HG03565 (cell line): ENCODE measurements at regions not wholly inside any gene's neighbourhood (a gene's known extent, or its start where the extent isn't known, plus 50 kb on each side); places are given as distances from the start of the nearest gene placed in this dataset.
"Not testable (repeated sequence)": the region's sequence is repeated elsewhere in the genome, so short reads cannot be mapped to it uniquely, and the experiment has no call there.

Source experiments
- ATAC-seq: cut with Tn5 transposase; IDR thresholded peaks from one replicate; pipeline ENCODE4 v1.9.1; 2021; ENCODE audit warnings: mild to moderate bottlenecking, moderate library complexity; ENCODE audit not compliant: unreplicated experiment

DNA sequence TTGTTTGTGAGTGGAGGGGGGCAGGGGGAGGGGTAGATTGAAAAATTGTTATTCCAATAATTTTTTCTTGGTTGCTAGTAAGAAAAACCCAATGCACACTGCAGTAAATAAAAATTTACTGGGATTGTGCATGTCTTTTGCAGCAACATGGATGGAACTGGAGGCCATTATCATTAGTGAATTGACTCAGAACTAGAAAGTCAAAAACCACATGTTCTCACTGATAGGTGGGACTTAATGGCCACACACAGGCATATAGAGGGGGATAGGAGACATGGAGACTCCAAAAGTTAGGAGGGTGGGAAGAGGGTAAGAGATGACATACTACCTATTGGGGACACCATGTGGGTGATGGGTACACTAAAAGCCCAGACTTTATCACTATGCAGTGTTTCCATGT is 67.2 kb downstream of the BUB3 start:
- no peak for ATAC-seq

DNA sequence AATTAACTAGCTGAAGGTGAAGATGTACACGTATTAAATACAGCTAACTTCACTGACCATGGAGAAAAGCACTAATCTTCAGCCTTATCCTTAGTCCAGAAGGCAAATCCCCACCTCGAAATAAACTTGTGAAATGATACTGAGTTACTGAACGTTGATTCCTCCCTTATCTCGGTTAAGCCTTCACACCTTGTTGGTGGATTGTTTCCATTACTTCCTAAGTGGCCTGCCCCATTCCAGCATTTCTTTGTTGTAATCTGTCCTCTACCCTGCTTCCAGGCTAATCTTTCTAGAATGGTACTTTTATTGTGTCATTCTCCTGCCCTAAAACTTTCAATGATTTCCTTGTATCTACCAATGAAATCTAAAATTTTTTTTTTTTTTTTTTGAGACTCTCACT is 68.6 kb downstream of the BUB3 start:
- no peak for ATAC-seq

DNA sequence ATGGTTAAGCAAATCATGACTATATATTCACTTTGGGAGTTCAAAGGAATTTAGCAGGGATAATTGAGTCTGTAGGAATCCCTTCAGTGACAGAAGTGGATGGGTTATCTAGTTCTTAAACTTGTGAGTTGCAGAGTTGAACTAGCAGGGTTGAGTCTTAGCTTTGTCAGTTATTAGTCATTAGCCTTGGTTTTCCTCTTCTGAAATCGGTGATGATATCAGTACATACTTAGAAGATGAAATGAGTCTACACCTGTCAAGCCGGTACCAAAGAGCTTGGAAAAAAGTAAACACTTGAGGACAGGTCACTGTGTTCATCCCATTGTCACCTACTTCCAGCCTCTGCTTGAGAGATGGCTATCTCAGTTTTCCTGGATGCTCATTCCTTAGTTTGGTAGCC is 73.5 kb downstream of the BUB3 start:
- ATAC-seq = no peak

DNA sequence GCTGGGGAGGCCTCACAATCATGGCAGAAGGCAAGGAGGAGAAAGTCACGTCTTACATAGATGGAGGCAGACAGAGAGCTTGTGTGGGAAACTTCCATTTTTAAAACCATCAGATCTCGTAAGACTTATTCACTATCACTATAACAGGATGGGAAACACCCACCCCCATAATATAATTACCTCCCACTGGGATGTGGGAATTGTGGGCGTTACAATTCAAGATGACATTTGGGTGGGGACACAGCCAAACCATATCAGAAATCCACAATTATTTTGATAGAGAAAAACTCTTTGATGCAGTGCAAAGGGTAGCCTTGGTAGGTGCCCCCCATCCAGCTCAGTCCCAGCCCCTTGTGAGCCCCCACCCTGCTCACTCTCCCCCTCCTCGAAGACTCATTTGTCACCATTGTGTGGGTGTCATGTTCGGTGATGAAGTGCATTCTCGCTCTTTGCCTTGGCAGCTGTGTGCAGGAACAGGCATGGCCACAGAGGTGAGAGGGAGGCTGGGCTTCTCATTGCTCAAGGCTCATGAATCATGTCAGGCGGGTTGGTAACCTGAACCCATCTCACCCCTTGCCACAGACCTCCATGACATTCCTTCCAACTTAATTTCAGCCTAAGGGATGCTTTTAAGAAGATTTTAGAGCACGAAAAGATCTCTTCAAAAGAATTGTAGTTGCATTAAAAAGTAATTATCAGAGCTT is 75.9 kb downstream of the BUB3 start:
- ATAC-seq = no peak

DNA sequence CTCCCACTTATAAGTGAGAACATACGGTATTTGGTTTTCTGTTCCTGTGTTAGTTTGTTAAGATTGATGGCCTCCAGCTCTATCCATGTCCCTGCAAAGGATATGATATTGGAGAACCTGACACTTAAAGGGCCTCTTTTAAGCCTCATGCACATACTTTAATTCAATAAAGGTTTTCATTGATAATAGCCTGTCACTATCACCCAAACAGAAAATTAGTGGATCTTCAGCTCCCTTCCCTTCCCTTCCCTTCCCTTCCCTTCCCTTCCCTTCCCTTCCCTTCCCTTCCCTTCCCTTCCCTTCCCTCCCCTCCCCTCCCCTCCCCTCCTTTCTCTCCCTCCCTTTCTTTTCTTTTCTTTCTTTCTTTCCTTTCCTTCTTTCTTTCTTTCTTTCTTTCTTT is 78.7 kb downstream of the BUB3 start:
- ATAC-seq = not testable (repeated sequence)

DNA sequence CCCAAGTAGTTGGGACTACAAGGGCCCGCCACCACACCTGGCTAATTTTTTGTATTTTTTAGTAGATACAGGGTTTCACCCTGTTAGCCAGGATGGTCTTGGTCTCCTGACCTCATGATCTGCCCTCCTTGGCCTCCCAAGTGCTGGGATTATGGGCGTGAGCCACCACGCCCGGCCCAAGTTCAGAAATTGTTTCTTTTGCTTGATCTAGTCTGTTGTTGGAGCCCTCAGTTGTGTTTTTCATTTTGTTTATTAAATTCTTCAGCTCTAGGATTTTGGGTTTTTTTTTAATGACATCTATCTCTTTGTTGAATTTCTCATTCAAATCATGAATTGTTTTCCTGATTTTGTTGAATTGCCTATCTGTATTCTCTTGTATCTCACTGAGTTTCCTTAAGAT is 80.8 kb downstream of the BUB3 start:
- not testable (repeated sequence) for ATAC-seq

DNA sequence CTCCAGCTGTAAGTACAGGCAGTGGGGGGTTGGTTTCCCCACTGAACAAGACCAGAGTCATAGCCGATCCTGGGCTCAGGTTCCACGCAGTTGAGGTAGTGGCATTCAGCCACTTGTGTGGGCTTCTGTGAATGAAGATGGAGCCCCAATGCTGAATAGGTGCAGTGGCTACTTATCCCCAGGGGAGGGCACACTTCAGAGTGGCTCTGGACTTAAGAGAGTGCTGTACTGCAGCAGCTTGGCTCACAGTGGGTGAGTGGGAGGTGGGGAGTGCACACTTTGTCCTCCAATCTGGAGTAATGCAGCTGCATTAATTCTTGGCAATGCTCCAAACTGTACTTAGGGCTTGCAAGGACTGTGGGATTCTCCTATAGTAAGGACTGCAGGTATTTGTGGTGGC is 81.9 kb downstream of the BUB3 start:
- ATAC-seq = no peak

DNA sequence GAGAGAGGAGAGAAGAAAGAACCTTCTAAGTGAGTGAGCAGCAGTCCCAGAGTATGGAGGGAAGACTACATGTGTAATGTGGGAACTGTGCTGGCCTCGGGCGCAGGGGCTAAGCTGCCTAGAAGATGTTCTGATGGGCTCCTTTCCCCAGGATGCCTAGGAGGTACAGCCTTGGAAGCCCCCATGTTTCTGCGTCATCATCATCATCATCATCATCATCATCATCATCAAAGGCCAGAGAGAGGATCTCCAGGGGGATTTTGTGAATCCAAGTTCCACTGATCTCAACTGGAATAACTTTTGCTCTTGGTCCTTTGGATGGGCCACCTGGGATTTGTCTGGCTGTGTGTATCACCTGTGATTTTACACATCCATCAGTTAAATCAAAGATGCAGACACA is 86.0 kb downstream of the BUB3 start:
- no peak for ATAC-seq

DNA sequence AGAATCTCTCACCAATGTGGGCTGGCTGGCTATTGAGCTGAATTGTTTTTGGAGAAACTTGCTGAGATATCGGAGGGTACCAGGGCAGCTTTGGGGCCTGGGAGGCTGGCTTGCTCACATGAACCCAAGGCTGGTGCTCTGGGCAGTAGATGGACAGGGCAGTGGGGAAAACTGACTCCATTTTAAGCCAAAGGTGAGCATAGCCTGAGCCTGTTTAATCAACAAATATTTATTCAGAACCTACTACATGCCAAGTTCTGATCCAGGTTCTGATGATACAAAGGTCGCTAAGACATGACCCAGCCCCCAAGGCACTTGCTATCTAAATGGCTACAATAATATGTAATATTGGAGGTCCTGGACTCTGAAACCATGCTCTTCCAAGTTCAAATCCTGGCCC is 86.6 kb downstream of the BUB3 start:
- no peak for ATAC-seq

DNA sequence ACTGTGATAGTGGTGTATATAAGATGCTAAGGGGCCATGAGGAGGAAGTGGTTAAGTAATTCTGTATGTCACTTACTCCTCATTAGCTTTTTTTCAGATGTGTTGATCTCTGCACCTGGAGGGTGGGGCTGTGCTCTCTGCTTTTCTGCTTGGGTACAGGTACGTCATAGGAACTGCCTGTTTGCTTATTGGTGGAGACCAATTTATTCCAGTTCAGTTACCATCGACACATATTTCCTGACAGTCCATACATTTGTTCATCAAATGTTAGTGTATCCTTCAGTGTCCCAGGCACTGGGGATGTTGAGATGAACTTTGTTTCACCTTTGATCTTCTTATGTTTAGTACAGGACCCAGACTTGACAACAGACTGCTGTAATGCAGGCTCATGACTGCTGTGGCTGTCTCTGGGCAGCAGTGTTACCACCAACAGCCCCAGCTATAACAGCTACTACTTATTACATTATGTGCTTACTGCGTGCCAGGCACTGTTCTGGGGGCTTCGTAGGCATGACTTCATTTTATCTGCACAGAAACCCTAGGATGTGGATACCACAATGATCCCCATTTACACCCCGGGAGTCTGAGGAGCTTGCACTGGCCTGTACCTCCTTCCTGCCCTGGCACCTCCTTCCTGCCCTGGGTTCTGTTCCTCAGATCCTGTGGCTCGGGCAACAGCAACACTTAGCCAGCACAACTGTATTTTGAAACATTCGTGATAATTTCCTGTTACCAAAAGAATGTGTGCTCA is 87.4 kb downstream of the BUB3 start:
- no peak for ATAC-seq

DNA sequence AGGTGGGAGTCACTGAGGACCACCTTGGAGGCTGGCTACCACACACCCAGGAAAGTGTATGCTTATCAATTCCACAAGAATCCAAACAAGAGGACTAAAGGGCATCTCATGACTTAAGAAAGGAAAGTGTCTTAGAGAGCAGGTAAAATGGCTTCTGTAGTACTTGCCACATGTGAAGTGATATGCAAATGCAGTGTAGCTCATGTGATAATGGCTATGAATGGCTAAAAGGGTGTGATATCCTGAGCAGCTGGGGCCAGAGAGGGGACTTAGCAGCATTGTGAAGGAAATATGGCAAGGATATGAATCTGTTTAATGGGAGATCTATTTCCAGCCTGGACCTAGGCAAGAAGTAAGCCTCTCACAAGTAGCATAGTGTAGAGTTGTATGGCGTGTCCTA is 90.5 kb downstream of the BUB3 start:
- ATAC-seq = no peak

DNA sequence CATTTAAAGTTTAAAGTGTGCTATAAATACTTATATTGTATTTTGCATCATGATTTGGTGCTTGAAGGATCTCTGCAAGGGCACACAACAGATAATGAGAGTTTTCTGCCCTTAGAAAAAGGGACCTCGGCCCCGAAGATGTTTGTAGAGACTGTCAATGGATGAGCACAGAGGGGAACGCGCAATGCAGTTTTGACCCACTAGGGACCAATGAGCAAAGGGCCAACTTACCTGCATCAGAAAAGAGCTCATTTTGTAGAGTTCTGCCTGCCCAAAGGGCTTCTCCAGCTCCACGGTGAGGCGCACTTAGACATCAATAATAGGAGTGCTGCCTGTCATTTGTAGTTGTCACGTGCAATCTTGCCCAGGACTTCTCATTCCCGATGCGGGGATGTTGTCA is 91.1 kb downstream of the BUB3 start:
- ATAC-seq = no peak

DNA sequence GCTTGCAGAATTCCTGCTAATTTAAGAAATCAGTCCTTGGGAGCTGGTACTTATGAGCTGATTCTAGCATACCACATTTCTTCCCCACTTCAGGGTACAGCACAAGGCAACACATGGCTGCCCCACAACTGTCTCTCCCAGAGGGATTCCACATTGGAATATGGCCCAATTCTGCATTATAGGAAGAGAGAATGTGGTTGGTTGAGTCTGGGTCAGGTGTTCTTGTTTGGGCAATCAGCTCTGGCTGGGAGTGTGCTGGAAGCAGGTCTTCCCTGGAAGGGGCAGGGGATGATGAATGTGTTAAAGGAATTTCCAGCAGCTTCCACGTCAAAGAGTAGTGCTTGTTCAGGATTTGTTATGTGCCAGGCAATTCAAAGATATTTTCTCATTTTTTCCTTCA is 95.7 kb downstream of the BUB3 start:
- no peak for ATAC-seq

DNA sequence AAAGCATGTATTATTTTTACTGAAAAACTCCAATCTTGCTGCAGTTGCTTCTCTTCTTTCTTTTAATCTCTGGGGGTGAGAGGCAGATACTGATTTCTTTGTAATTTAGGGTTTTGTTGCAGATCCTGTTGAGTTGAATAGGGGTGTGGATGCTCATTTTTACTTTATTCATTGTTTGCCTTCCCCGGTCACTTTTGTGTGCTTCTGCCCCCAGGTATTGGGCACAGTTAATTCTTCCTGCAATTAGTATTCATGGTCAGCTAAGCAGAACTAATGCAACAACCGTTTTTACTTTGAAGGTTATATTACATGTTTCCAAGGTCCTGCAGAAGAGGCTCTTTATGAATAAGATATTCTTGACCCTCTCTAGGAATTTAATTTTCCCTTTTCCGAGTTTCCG is 96.4 kb downstream of the BUB3 start:
- no peak for ATAC-seq

DNA sequence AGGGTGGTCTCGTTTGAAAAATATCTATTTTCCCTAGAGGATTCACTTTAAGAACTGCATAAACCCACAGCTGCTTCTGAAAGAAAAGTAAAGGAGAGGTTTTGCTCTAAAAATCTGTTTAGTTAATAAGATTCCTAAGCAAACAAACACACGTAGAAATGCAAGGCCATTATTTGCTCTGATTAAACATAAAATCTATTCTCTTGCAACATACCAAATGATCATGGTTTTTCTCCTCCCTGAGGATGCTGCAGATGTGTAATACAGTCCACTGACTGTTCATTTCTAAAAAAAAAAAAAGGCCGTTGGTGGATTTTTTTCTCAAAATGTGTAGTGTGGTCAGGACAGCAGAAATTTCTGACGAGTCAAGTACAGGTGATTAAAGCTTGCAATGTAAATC is 98.6 kb downstream of the BUB3 start:
- ATAC-seq = no peak

DNA sequence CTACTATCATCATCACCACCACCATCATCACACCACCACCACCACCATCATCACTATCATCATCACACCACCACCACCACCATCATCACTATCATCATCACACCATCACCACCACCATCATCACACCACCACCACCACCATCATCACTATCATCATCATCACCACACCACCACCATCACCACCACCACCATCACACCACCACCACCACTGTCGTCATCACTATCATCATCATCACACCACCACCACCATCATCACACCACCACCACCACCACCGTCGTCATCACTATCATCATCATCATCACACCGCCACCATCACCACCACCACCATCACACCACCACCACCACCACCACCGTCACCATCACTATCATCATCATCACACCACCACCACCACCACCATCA is 100.1 kb downstream of the BUB3 start:
- not testable (repeated sequence) for ATAC-seq

DNA sequence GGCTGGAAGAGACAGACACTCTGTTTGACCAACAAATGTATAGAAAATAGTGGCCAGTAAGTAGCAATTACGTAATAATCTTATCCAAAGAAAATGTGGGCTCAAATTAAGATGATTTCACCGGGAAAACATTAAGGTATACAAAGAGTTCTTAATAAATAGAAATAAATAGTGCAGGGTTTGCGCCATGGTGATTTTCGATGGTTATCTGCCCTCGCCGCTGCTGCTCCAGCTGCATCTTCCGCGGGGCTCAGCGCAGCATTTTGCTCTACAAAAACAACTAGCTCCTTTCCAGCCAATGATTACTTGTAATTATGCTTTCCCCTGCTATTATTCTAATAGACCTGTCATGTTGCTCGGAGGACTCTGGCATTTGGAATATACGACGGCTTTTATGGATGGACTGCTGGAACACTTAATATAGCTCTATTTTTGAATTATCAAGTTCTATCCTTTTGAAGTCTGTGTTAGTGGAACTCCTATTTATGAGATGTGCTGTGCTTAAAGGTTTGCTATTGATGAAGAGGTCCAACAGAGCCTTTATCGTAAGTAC is 103.8 kb downstream of the BUB3 start:
- ATAC-seq = no peak

DNA sequence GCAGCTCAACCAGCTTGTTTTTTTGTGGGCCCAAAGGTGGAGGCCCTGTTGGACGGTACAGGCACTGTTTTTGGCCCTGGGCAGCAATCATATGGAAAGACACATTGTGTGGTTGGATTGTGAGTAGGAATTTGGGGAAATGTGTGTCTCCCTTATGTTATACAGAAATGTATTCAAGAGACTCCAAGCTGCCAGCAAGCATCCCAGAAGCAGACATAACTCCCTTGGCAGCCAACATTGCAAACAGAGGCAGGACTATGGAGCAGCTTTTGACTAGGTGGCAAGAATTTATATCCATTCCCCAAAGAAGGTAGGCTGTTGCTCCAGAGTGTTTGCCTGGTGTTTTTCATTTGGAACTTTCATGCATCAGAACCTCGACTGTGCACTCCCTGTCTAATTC is 104.9 kb downstream of the BUB3 start:
- no peak for ATAC-seq

DNA sequence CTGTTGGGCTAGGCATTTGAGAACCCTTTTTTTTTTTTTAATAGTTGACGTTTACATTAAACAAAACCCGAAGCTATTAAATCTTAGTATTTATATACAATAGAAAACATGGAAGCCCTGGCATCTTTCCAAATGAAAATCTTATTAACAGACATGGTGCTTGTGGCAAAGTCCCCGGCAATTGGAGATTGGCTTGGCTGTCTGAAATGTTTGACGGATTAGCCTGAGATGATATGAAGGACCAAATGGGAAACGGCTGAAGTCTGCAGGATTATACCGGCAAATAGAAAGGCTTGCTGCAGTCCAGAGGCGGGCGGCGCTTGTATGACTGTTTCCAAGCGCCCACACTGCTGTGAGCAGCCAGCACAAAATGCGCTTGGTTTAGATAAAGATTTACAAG is 105.6 kb downstream of the BUB3 start:
- no peak for ATAC-seq

DNA sequence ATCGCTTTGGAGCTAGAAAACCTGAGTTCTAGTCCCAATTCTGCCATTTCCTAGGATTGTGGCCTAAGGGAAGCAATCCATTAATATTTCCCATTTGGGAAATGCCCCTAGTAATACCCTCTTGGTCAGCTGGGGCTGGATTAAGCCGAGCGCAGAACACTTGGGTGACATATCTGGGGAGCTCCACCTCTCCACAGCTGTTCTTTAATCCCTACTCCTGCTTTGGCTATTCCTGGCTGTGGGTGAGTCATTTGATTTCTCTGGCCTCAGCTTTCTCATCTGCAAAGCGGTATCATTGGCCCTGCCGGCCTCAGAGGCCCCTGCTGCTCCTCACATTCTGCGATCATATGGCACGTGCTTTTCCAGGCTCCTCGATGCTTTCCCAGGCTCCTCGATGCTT is 108.3 kb downstream of the BUB3 start:
- no peak for ATAC-seq

DNA sequence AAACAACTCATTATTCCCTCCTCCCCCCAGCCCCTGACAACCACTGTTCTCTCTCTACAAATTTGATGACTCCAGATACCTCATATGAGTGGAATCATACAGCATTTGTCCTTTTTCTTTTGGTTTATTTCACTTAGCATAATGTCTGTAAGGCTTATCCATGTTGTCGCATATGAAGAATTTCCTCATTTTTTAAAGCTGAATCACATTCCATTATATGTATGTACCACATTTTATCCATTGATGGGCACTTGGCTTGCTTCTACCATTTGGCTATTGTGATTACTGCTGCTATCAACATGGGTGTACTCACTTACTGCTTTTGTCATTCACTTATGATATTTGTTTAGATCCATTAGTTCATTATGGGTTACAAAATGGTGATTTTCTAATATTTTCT is 112.8 kb downstream of the BUB3 start:
- no peak for ATAC-seq

DNA sequence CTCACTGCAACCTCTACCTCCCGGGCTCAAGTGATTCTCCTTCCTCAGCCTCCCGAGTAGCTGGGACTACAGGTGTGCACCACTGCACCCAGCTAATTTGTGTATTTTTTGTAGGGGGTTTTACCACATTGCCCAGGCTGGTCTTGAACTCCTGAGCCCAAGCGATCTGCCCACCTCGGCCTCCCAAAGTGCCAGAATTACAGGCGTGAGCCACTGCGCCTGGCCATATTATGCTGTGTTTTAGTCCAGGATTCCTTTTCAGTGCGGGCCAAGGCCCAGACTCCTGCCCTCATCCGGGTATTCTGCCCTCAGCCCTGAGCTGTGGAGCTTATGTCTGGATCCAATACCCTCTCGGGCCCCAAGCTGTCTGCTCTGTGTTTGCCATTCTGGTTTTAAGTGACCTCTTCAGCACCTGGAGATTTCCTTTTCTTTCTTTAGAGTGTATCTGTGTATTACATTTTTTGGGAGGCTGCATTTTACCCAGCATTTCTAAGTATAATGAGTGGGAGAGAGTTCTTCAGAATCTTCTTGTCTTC is 114.9 kb downstream of the BUB3 start:
- ATAC-seq = no peak
